ENCODE measurements at regions not wholly inside any gene's neighbourhood (a gene's known extent, or its start where the extent isn't known, plus 50 kb on each side); places are given as distances from the start of the nearest gene placed in this dataset.

DNA sequence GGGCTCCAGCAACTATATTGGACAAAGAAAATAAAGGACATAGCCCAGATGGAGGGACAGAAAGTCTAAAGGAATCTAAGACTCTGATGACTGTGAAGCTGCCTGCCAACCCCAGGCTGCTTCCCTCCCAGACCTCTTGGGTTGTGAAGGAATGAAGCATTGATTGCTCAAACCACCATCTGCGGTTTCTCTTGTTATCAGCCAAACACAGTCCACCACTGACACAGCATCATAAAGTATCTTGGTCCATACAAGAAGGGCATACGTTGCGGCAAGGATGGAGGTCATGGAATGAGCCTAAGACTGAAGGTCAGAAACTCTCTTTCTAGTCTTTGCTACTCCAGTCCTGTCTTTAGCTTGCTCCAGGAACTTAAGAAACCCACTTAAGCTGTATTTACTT lies 58.5 kb upstream of the PLXNC1 start (continued):
- no peak for TF ChIP-seq PURB (CRISPR knock-in tag; IDR thresholded peaks at IDR 0.05; ENCODE audit: low read depth)
- TF ChIP-seq MYC (IDR thresholded peaks at IDR 0.05; ENCODE audit: low read depth, low read length) = peak; percentile 42; the same call in 1 of the 2 replicates
- TF ChIP-seq MYC (CRISPR knock-in tag; IDR thresholded peaks at IDR 0.05; ENCODE audit: borderline replicate concordance, low read depth) = no peak
- peak; percentile 79 for TF ChIP-seq NCOR1 (IDR thresholded peaks at IDR 0.05)
- no peak for TF ChIP-seq ELF4 (CRISPR knock-in tag; IDR thresholded peaks at IDR 0.05)
- TF ChIP-seq ZKSCAN8 (CRISPR knock-in tag; IDR thresholded peaks at IDR 0.05) = no peak
- TF ChIP-seq FIP1L1 (IDR thresholded peaks at IDR 0.05; ENCODE audit: low read depth, low read length, poor library complexity, severe bottlenecking) = no peak
- TF ChIP-seq NR3C1 (CRISPR knock-in tag; IDR thresholded peaks at IDR 0.05) = no peak
- TF ChIP-seq BHLHE40 (IDR thresholded peaks at IDR 0.05; ENCODE audit: low read length) = no peak
- TF ChIP-seq, protein P1, sequence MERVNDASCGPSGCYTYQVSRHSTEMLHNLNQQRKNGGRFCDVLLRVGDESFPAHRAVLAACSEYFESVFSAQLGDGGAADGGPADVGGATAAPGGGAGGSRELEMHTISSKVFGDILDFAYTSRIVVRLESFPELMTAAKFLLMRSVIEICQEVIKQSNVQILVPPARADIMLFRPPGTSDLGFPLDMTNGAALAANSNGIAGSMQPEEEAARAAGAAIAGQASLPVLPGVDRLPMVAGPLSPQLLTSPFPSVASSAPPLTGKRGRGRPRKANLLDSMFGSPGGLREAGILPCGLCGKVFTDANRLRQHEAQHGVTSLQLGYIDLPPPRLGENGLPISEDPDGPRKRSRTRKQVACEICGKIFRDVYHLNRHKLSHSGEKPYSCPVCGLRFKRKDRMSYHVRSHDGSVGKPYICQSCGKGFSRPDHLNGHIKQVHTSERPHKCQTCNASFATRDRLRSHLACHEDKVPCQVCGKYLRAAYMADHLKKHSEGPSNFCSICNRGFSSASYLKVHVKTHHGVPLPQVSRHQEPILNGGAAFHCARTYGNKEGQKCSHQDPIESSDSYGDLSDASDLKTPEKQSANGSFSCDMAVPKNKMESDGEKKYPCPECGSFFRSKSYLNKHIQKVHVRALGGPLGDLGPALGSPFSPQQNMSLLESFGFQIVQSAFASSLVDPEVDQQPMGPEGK (CRISPR knock-in tag; IDR thresholded peaks at IDR 0.05; ENCODE audit: borderline replicate concordance) = no peak
- TF ChIP-seq, protein P2, sequence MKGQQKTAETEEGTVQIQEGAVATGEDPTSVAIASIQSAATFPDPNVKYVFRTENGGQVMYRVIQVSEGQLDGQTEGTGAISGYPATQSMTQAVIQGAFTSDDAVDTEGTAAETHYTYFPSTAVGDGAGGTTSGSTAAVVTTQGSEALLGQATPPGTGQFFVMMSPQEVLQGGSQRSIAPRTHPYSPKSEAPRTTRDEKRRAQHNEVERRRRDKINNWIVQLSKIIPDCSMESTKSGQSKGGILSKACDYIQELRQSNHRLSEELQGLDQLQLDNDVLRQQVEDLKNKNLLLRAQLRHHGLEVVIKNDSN (CRISPR knock-in tag; IDR thresholded peaks at IDR 0.05) = no peak
- TF ChIP-seq ZKSCAN1 (IDR thresholded peaks at IDR 0.05; ENCODE audit: low read depth, low read length) = no peak
- peak; percentile 71; the same call in 1 of the 2 replicates for TF ChIP-seq STAT5A (IDR thresholded peaks at IDR 0.05; ENCODE audit: borderline replicate concordance, low read length)
- TF ChIP-seq, protein P3, sequence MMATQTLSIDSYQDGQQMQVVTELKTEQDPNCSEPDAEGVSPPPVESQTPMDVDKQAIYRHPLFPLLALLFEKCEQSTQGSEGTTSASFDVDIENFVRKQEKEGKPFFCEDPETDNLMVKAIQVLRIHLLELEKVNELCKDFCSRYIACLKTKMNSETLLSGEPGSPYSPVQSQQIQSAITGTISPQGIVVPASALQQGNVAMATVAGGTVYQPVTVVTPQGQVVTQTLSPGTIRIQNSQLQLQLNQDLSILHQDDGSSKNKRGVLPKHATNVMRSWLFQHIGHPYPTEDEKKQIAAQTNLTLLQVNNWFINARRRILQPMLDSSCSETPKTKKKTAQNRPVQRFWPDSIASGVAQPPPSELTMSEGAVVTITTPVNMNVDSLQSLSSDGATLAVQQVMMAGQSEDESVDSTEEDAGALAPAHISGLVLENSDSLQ (IDR thresholded peaks at IDR 0.05) = peak; percentile 52; the same call in 1 of the 2 replicates
- TF ChIP-seq ZFP30 (CRISPR knock-in tag; IDR thresholded peaks at IDR 0.05; ENCODE audit: borderline replicate concordance) = no peak
- no peak for TF ChIP-seq ZNF77 (CRISPR knock-in tag; IDR thresholded peaks at IDR 0.05)
- no peak for TF ChIP-seq SFPQ (IDR thresholded peaks at IDR 0.05; ENCODE audit: low read depth, low read length)
- TF ChIP-seq DLX4 (CRISPR knock-in tag; IDR thresholded peaks at IDR 0.05) = no peak
- TF ChIP-seq TGIF2 (CRISPR knock-in tag; IDR thresholded peaks at IDR 0.05) = no peak
- TF ChIP-seq ZBTB26 (CRISPR knock-in tag; IDR thresholded peaks at IDR 0.05) = no peak
- peak; percentile 89 for TF ChIP-seq ARID1B (IDR thresholded peaks at IDR 0.05)
- no peak for TF ChIP-seq ZNF282 (CRISPR knock-in tag; IDR thresholded peaks at IDR 0.05)
- TF ChIP-seq POLR2AphosphoS2 (IDR thresholded peaks at IDR 0.05; ENCODE audit: low read length) = no peak

All from K562 (cell line).